HEK293 (cell line): ENCODE measurements at regions not wholly inside any gene's neighbourhood (a gene's known extent, or its start where the extent isn't known, plus 50 kb on each side); places are given as distances from the start of the nearest gene placed in this dataset.

Source experiments
- CTCF ChIA-PET: fragments of 350-600 bp; formaldehyde crosslinking; extraction: SDS; loops from one replicate; lab custom pipeline; 2021; ENCODE audit warnings: antibody characterized with exemption; lab: Yijun Ruan, JAX
- POLR2A ChIA-PET: fragments of 300-600 bp; formaldehyde crosslinking; extraction: SDS; loops from one replicate; lab custom pipeline; 2020; ENCODE audit warnings: antibody characterized with exemption, inconsistent platforms; lab: Yijun Ruan, JAX
- H3K27ac ChIP-seq: fragments of 200-500 bp; sonication (Bioruptor generic); 2 replicates; pipeline ENCODE4 v1.5.1; 2014; ENCODE audit warnings: low read depth, low read length, control low read depth, inconsistent platforms; ENCODE audit errors: extremely low read depth
- H3K36me3 ChIP-seq, 2 experiments: fragments of 200-500 bp in 1 of 2; sonication (Bioruptor generic) in 1 of 2; 1 replicate in 1 of 2; 2 replicates in 1 of 2; pipeline ENCODE4 v1.5.1; 2014 to 2017; ENCODE audit warnings: inconsistent platforms in 2 of 2, low read length in 2 of 2; ENCODE audit not compliant: control insufficient read depth in 2 of 2, insufficient read depth in 1 of 2
- H3K4me1 ChIP-seq: fragments of 200-500 bp; sonication (Bioruptor generic); 2 replicates; pipeline ENCODE4 v1.5.1; 2014; ENCODE audit warnings: mild to moderate bottlenecking, low read length, inconsistent platforms; ENCODE audit not compliant: control insufficient read depth, insufficient read depth
- H3K4me3 ChIP-seq: 2 replicates; pipeline ENCODE4 v1.5.1; 2011; ENCODE audit warnings: low read depth, mild to moderate bottlenecking, control low read depth, low read length, moderate library complexity
- H3K9me3 ChIP-seq: fragments of 200-500 bp; sonication (Bioruptor generic); 2 replicates; pipeline ENCODE4 v1.5.1; 2014; ENCODE audit warnings: low read depth, low read length, inconsistent platforms; ENCODE audit not compliant: control insufficient read depth, insufficient read depth
- BCL11B ChIP-seq: fragments of 450-650 bp; formaldehyde crosslinking; IDR thresholded peaks from 2 replicates; pipeline ENCODE4 v1.5.1; 2016; ENCODE audit warnings: low read depth, missing biosample characterization, missing genetic modification characterization
- GLIS1 ChIP-seq: fragments of 450-650 bp; formaldehyde crosslinking; IDR thresholded peaks from 2 replicates; pipeline ENCODE4 v1.5.1; 2016; ENCODE audit warnings: missing biosample characterization, missing genetic modification characterization
- HOXD13 ChIP-seq: sonication (generic); formaldehyde crosslinking; IDR thresholded peaks from 2 replicates; pipeline ENCODE4 v1.8.0; 2022; ENCODE audit warnings: missing genetic modification reagents, borderline replicate concordance
- REPIN1 ChIP-seq: fragments of 450-650 bp; formaldehyde crosslinking; IDR thresholded peaks from 2 replicates; pipeline ENCODE4 v1.5.1; 2017; ENCODE audit warnings: missing biosample characterization, missing genetic modification characterization, low read depth
- SETDB1 ChIP-seq: IDR thresholded peaks from one replicate; pipeline ENCODE4 v1.6.1; 2017; ENCODE audit warnings: mild to moderate bottlenecking, low read length, moderate library complexity, mixed read lengths; ENCODE audit not compliant: insufficient read length
- SP3 ChIP-seq: fragments of 450-650 bp; formaldehyde crosslinking; IDR thresholded peaks from 2 replicates; pipeline ENCODE4 v1.5.1; 2016; ENCODE audit warnings: missing biosample characterization, missing genetic modification characterization
- SP7 ChIP-seq: fragments of 450-650 bp; formaldehyde crosslinking; IDR thresholded peaks from 2 replicates; pipeline ENCODE4 v1.5.1; 2016; ENCODE audit warnings: missing biosample characterization, missing genetic modification characterization
- ZBTB7A ChIP-seq: fragments of 450-650 bp; formaldehyde crosslinking; IDR thresholded peaks from 2 replicates; pipeline ENCODE4 v1.5.1; 2016; ENCODE audit warnings: low read depth, missing biosample characterization, missing genetic modification characterization
- ZNF121 ChIP-seq: fragments of 450-650 bp; formaldehyde crosslinking; IDR thresholded peaks from 2 replicates; pipeline ENCODE4 v1.5.1; 2016; ENCODE audit warnings: missing biosample characterization, missing genetic modification characterization
- ZNF280D ChIP-seq: fragments of 450-650 bp; formaldehyde crosslinking; IDR thresholded peaks from 2 replicates; pipeline ENCODE4 v1.5.1; 2016; ENCODE audit warnings: missing biosample characterization, missing genetic modification characterization
- ZNF394 ChIP-seq: fragments of 450-650 bp; formaldehyde crosslinking; IDR thresholded peaks from 2 replicates; pipeline ENCODE4 v1.5.1; 2016; ENCODE audit warnings: missing biosample characterization, missing genetic modification characterization, mild to moderate bottlenecking, moderate library complexity, borderline replicate concordance
- ZNF518A ChIP-seq: fragments of 450-650 bp; formaldehyde crosslinking; conservative IDR thresholded peaks from 2 replicates; pipeline ENCODE4 v1.5.1; 2016; ENCODE audit warnings: low read depth, missing biosample characterization, missing genetic modification characterization
- ZNF544 ChIP-seq: fragments of 450-650 bp; formaldehyde crosslinking; IDR thresholded peaks from 2 replicates; pipeline ENCODE4 v1.5.0; 2017; ENCODE audit warnings: missing biosample characterization, missing genetic modification characterization
- ZNF585B ChIP-seq: fragments of 450-650 bp; formaldehyde crosslinking; IDR thresholded peaks from 2 replicates; pipeline ENCODE4 v1.5.1; 2016; ENCODE audit warnings: missing biosample characterization, missing genetic modification characterization
- ZNF621 ChIP-seq: fragments of 450-650 bp; formaldehyde crosslinking; IDR thresholded peaks from 2 replicates; pipeline ENCODE4 v1.5.1; 2017; ENCODE audit warnings: missing biosample characterization, missing genetic modification characterization
- ZNF830 ChIP-seq: fragments of 450-650 bp; IDR thresholded peaks from 2 replicates; pipeline ENCODE4 v1.5.0; 2018; ENCODE audit warnings: missing biosample characterization, missing genetic modification characterization, low read depth, mild to moderate bottlenecking, moderate library complexity
- ZNF843 ChIP-seq: fragments of 450-650 bp; formaldehyde crosslinking; IDR thresholded peaks from 2 replicates; pipeline ENCODE4 v1.5.1; 2016; ENCODE audit warnings: missing biosample characterization, missing genetic modification characterization
- TF ChIP-seq, protein P1 (sequence below): fragments of 450-650 bp; formaldehyde crosslinking; IDR thresholded peaks from 2 replicates; pipeline ENCODE4 v1.5.1; 2017; ENCODE audit warnings: missing biosample characterization, missing genetic modification characterization
- TF ChIP-seq, protein P2 (sequence below): fragments of 450-650 bp; formaldehyde crosslinking; IDR thresholded peaks from 2 replicates; pipeline ENCODE4 v1.5.1; 2016; ENCODE audit warnings: missing biosample characterization, missing genetic modification characterization

- H3K9me3 ChIP-seq = no peaks in the 10 kb centered on the region
- ChIA-PET CTCF (no interaction called here), POLR2A (no interaction called here)
- no peaks in the 10 kb centered on the region for H3K36me3 ChIP-seq
- H3K4me3 ChIP-seq = no peak overlapping the region
- TF ChIP-seq ZNF544 (tag by site-specific recombination) (no peak), ZNF280D (no peak), ZNF621 (tag by site-specific recombination) (no peak), ZNF394 (tag by site-specific recombination) (no peak), ZNF585B (tag by site-specific recombination) (no peak), ZBTB7A (tag by site-specific recombination) (no peak)
- TF ChIP-seq, protein P1, sequence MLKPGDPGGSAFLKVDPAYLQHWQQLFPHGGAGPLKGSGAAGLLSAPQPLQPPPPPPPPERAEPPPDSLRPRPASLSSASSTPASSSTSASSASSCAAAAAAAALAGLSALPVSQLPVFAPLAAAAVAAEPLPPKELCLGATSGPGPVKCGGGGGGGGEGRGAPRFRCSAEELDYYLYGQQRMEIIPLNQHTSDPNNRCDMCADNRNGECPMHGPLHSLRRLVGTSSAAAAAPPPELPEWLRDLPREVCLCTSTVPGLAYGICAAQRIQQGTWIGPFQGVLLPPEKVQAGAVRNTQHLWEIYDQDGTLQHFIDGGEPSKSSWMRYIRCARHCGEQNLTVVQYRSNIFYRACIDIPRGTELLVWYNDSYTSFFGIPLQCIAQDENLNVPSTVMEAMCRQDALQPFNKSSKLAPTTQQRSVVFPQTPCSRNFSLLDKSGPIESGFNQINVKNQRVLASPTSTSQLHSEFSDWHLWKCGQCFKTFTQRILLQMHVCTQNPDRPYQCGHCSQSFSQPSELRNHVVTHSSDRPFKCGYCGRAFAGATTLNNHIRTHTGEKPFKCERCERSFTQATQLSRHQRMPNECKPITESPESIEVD (tag by site-specific recombination) = no peak
- no peak overlapping the region for H3K27ac ChIP-seq
- H3K4me1 ChIP-seq = no peaks in the 10 kb centered on the region
These were observed 1216.1 kb downstream of the FSTL5 start for GRCh38 chr4:160947653-160948052.

GRCh38 chr4:160956875-160957274, 1206.9 kb downstream of the FSTL5 start:
- ChIA-PET POLR2A (no interaction called here), CTCF (no interaction called here)
- H3K27ac ChIP-seq = no peak overlapping the region

More at GRCh38 chr4:160956875-160957274, 1206.9 kb downstream of the FSTL5 start:
- H3K9me3 ChIP-seq = no peaks in the 10 kb centered on the region
- H3K36me3 ChIP-seq = no peaks in the 10 kb centered on the region
- H3K4me3 ChIP-seq = no peak overlapping the region
- TF ChIP-seq BCL11B (tag by site-specific recombination) (no peak), HOXD13 (CRISPR knock-in tag) (no peak), ZNF830 (tag by site-specific recombination) (no peak), ZNF843 (tag by site-specific recombination) (no peak), SP3 (no peak), ZNF121 (tag by site-specific recombination) (no peak), GLIS1 (no peak), ZNF585B (tag by site-specific recombination) (no peak), ZNF518A (tag by site-specific recombination) (no peak), SETDB1 (no peak), SP7 (tag by site-specific recombination) (no peak), REPIN1 (tag by site-specific recombination) (no peak)
- TF ChIP-seq, protein P1 (tag by site-specific recombination) = no peak
- TF ChIP-seq, protein P2, sequence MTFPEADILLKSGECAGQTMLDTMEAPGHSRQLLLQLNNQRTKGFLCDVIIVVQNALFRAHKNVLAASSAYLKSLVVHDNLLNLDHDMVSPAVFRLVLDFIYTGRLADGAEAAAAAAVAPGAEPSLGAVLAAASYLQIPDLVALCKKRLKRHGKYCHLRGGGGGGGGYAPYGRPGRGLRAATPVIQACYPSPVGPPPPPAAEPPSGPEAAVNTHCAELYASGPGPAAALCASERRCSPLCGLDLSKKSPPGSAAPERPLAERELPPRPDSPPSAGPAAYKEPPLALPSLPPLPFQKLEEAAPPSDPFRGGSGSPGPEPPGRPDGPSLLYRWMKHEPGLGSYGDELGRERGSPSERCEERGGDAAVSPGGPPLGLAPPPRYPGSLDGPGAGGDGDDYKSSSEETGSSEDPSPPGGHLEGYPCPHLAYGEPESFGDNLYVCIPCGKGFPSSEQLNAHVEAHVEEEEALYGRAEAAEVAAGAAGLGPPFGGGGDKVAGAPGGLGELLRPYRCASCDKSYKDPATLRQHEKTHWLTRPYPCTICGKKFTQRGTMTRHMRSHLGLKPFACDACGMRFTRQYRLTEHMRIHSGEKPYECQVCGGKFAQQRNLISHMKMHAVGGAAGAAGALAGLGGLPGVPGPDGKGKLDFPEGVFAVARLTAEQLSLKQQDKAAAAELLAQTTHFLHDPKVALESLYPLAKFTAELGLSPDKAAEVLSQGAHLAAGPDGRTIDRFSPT (tag by site-specific recombination) = no peak
- H3K4me1 ChIP-seq = no peaks in the 10 kb centered on the region
